ENCODE measurements at regions not wholly inside any gene's neighbourhood (a gene's known extent, or its start where the extent isn't known, plus 50 kb on each side); places are given as distances from the start of the nearest gene placed in this dataset.

DNA sequence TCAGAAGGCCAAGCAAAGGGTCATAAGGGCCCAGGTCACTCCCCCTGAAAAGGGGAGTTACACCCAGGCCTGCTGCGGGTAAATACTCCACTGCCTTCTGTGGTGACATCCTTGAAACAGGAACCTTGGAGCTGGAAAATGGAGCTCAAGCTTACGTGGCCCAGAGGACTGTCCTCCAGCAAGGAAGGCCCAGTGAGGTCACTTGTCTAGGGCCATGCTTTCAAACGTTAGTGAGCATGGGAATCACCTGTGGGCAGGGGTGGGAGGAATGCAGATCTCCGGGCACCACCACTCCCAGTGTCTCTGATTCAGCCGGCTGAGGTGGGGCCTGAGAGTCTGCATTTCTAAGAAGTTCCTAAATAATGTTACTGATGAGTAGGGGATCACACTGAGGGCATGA, 140.5 kb upstream of the CCND2 start:
- TF ChIP-seq, protein P1, sequence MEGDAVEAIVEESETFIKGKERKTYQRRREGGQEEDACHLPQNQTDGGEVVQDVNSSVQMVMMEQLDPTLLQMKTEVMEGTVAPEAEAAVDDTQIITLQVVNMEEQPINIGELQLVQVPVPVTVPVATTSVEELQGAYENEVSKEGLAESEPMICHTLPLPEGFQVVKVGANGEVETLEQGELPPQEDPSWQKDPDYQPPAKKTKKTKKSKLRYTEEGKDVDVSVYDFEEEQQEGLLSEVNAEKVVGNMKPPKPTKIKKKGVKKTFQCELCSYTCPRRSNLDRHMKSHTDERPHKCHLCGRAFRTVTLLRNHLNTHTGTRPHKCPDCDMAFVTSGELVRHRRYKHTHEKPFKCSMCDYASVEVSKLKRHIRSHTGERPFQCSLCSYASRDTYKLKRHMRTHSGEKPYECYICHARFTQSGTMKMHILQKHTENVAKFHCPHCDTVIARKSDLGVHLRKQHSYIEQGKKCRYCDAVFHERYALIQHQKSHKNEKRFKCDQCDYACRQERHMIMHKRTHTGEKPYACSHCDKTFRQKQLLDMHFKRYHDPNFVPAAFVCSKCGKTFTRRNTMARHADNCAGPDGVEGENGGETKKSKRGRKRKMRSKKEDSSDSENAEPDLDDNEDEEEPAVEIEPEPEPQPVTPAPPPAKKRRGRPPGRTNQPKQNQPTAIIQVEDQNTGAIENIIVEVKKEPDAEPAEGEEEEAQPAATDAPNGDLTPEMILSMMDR (IDR thresholded peaks at IDR 0.05; ENCODE audit: insufficient read depth, low read depth, low read length, missing control alignments) = no peak
- no peak for DNase-seq (ENCODE audit: low read depth)
- no peak overlapping the region for H3K4me3 ChIP-seq (ENCODE audit: low read depth, low read length)

DNA sequence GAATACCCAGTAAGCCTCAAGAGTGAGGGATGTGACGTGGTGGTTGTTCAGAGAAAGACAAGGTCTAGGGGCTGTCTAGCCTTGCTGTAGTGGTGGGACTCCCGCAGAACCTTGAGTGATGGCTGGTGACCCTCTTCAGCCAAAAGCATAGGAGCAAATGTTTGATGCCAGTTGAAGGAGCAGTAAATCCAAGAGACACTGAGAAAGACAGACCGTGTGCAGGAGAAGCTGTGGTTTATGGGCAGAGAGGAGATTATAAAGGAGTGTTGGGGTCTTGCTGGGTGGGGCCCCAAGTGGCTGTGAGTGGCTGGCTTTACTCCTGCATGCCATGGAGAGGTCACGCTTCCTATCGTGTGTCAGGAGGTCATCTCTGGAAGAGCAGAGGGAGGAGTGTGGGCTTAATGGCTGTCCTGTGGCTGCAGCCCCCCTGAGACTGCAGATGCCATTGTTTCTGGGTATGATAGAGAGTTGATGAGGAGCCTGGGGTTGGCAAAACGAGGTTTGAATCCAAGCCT, 152.0 kb upstream of the CCND2 start:
- TF ChIP-seq, protein P1 (IDR thresholded peaks at IDR 0.05; ENCODE audit: insufficient read depth, low read depth, low read length, missing control alignments) = no peak
- no peak overlapping the region for H3K4me3 ChIP-seq (ENCODE audit: low read depth, low read length)
- DNase-seq (ENCODE audit: low read depth) = no peak

DNA sequence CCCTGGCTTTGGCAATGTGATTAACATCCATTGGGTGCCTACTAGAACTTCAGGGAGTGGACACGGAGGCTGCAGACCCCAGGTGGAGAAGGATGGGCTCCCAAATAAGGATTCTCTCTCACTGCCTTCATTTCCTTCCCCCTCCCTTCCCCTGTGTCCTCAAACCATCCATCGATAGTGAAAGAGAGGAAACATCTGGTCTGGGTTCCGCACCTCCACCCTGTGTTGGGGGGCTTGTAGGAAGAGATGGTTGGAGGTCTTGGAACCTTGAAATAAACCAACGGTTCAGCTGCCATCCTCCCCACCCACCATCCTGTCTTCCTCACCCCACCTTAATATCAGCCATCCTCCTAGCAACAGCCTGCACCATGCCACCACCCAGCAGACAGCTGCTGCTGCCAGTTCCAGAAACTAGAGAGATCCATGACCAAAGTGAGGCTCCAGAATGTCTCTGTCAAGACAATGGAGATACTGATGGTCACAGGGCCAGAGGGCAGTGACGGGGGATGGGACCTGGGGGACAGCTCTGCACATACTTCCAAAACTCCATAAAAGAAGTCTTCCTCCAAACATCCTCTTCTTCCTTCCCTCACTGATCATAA, 153.1 kb upstream of the CCND2 start:
- TF ChIP-seq, protein P1 (IDR thresholded peaks at IDR 0.05; ENCODE audit: insufficient read depth, low read depth, low read length, missing control alignments) = no peak
- no peak for DNase-seq (ENCODE audit: low read depth)
- H3K4me3 ChIP-seq (ENCODE audit: low read depth, low read length) = no peak overlapping the region

DNA sequence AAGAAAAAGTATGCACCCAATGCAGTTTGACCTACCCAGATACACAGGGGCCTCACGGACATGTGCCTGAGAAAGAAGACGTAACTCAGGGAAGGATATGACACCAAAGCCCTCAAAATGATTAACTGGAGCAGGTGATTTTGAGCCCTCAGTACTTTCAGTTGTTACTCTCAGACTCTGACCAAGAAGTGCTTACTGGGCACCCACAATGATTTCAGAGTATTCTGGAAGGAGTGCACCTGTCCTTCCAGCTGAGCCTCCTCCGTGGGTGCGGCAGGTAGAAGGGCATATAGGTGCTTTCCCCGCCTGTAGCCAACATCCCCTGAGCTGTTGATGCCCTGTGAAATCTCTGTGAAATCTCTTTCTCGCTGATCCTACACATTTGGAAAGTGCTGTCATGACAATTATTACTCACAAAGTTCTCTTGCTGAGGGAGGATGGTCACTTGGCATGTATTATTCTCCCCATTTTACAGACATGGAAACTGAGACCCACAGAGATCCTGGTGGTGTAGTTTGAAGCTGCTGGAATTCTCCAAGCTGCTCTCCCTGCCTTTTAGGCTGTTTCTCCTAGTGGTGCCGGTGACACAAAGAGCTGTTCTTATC, 154.3 kb upstream of the CCND2 start:
- no peak overlapping the region for H3K4me3 ChIP-seq (ENCODE audit: low read depth, low read length)
- peak; percentile 96 for DNase-seq (ENCODE audit: low read depth)

DNA sequence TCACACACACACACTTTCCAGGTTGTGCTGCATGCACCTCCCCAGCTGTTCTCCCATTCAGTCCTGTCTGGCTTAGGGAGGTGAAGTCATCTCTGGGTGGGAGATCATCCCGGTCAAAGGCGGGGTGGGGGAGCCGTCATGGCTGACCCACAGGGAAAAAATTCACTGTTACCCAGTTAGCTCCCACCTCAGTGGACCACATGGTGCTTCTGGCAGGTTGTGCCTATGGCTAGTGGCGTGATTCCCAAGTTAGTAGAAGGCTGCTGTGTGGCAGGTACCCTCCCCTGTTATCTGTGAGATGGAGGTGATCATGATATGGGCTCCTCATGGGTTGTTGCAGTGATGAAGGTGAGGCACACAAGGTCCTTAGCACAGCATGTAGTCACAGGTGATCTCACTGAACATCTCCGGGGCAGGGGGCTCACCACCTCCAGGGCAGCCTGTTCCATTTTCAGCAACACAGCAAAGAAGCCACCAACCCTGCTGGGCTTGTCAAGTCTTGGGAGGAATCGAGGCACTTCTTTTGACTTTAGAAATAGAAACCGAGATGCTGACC, 154.9 kb upstream of the CCND2 start:
- TF ChIP-seq, protein P1 (IDR thresholded peaks at IDR 0.05; ENCODE audit: insufficient read depth, low read depth, low read length, missing control alignments) = no peak
- peak overlapping the region; percentile 53 for H3K4me3 ChIP-seq (ENCODE audit: low read depth, low read length)
- DNase-seq (ENCODE audit: low read depth) = no peak

More for the DNA sequence above, 154.3 kb upstream of the CCND2 start:
- TF ChIP-seq, protein P1 (IDR thresholded peaks at IDR 0.05; ENCODE audit: insufficient read depth, low read depth, low read length, missing control alignments) = no peak

DNA sequence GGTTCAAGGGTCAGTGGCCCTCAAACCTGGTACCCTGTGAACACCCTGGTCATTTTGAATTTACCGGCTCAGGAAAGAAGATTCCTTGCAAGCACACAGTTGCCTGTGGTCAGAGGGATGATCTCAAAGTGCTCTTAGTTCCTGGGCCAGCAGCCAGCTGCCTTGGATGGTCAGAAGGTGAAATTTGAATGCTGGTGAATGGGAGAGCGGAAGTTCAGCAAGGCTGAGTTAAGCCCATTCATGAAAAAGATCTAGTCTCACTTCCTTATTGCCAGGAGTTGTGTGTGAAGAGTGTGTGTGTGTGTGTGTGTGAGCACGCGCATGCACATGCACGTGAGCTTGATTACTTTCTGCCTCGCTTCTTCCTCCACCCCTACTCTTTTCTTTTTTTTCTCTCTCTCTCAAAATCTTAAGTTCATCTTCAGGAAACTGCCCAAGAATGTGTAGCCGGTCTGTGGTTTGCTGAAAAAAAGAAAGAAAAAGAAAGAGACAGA, 155.5 kb upstream of the CCND2 start:
- DNase-seq (ENCODE audit: low read depth) = peak; percentile 93
- H3K4me3 ChIP-seq (ENCODE audit: low read depth, low read length) = peak overlapping the region; percentile 53
- TF ChIP-seq, protein P1 (IDR thresholded peaks at IDR 0.05; ENCODE audit: insufficient read depth, low read depth, low read length, missing control alignments) = no peak
